B cell (primary cell): ENCODE measurements at regions not wholly inside any gene's neighbourhood (a gene's known extent, or its start where the extent isn't known, plus 50 kb on each side); places are given as distances from the start of the nearest gene placed in this dataset.

Experiments used
- CTCF ChIP-seq: fragments of 200-600 bp; IDR thresholded peaks from one replicate; pipeline ENCODE4 v1.8.0; 2022; ENCODE audit warnings: antibody characterized with exemption, mild to moderate bottlenecking
- EZH2 ChIP-seq: IDR thresholded peaks from 2 replicates; pipeline ENCODE4 v1.6.1; 2012; ENCODE audit warnings: borderline replicate concordance, low read depth, mild to moderate bottlenecking, moderate library complexity, low read length; ENCODE audit not compliant: insufficient read depth, poor library complexity, severe bottlenecking

GRCh38 chr1:194535369-194535768, 1349.0 kb upstream of the B3GALT2 start:
- no peak for TF ChIP-seq CTCF
- no peak for TF ChIP-seq EZH2
